CD4-positive, CD25-positive, alpha-beta regulatory T cell (primary cell): ENCODE measurements at regions not wholly inside any gene's neighbourhood (a gene's known extent, or its start where the extent isn't known, plus 50 kb on each side); places are given as distances from the start of the nearest gene placed in this dataset.

Experiments used
- ATAC-seq, 2 donors: fragments of 150-1000 bp; cut with Tn5 transposase; one replicate each; pipeline ENCODE4 v1.10.0; 2021; ENCODE audit warnings: low read depth in 2 of 2, moderate number of reproducible peaks in 2 of 2, moderate library complexity in 1 of 2
- DNase-seq, 3 donors: peaks; one replicate each; pipeline versions ENCODE4 v3.0.0 to v3.0.0-alpha.2; 2012 to 2022; ENCODE audit warnings: mixed read lengths in 1 of 3
- H3K27ac ChIP-seq: one replicate; pipeline ENCODE4 v1.7.0; 2013; ENCODE audit warnings: mild to moderate bottlenecking, low read length; ENCODE audit not compliant: insufficient read depth, poor library complexity, severe bottlenecking
- H3K27me3 ChIP-seq: one replicate; pipeline ENCODE4 v1.7.0; 2013; ENCODE audit warnings: low read length; ENCODE audit not compliant: control insufficient read depth, insufficient read depth
- H3K36me3 ChIP-seq: one replicate; pipeline ENCODE4 v1.7.0; 2013; ENCODE audit warnings: mild to moderate bottlenecking, low read length, moderate library complexity; ENCODE audit not compliant: control insufficient read depth, insufficient read depth
- H3K4me1 ChIP-seq: 2 replicates; pipeline ENCODE4 v1.7.0; 2013; ENCODE audit warnings: mild to moderate bottlenecking, low read length; ENCODE audit not compliant: insufficient read depth, control insufficient read depth, poor library complexity, severe bottlenecking
- H3K4me3 ChIP-seq: one replicate; pipeline ENCODE4 v1.7.0; 2013; ENCODE audit warnings: low read depth, mild to moderate bottlenecking, low read length, moderate library complexity
- H3K9me3 ChIP-seq, 2 experiments: 1 replicate in 1 of 2; 2 replicates in 1 of 2; pipeline ENCODE4 v1.7.0; 2013; ENCODE audit warnings: low read length in 2 of 2, mild to moderate bottlenecking in 1 of 2, moderate library complexity in 1 of 2; ENCODE audit not compliant: control insufficient read depth in 2 of 2
- H3K27ac Mint-ChIP-seq, 3 donors: one replicate each; pipeline ENCODE4 v1.8.0; 2020 to 2022; ENCODE audit warnings: mild to moderate bottlenecking in 3 of 3, mixed read lengths in 3 of 3, moderate library complexity in 2 of 3
- H3K27me3 Mint-ChIP-seq: one replicate; pipeline ENCODE4 v1.8.0; 2022; ENCODE audit warnings: mild to moderate bottlenecking, mixed read lengths
- H3K36me3 Mint-ChIP-seq: one replicate; pipeline ENCODE4 v1.8.0; 2020; ENCODE audit warnings: mixed read lengths
- H3K4me1 Mint-ChIP-seq, 4 donors: one replicate each; pipeline ENCODE4 v1.8.0; 2020 to 2022; ENCODE audit warnings: mixed read lengths in 4 of 4, mild to moderate bottlenecking in 1 of 4
- H3K4me3 Mint-ChIP-seq, 4 donors: one replicate each; pipeline ENCODE4 v1.8.0; 2020 to 2022; ENCODE audit warnings: mild to moderate bottlenecking in 4 of 4, mixed read lengths in 4 of 4, moderate library complexity in 3 of 4
- H3K9me3 Mint-ChIP-seq, 7 donors: one replicate each; pipeline ENCODE4 v1.8.0; 2020 to 2022; ENCODE audit warnings: mixed read lengths in 7 of 7, mild to moderate bottlenecking in 3 of 7, moderate library complexity in 2 of 7

GRCh38 chr2:235319095-235319494, 174.7 kb upstream of the AGAP1 start:
- no peaks in the 10 kb centered on the region for H3K27me3 Mint-ChIP-seq
- H3K36me3 Mint-ChIP-seq = no peaks in the 10 kb centered on the region
- Histone ChIP-seq H3K4me3 (no peak overlapping the region), H3K27ac (no peak overlapping the region), H3K27me3 (no peaks in the 10 kb centered on the region), H3K9me3 (no peaks in the 10 kb centered on the region), H3K4me1 (no peaks in the 10 kb centered on the region), H3K36me3 (no peaks in the 10 kb centered on the region)
- H3K4me1 Mint-ChIP-seq = no peaks in the 10 kb centered on the region
- H3K4me3 Mint-ChIP-seq = no peak overlapping the region
- no peak overlapping the region for H3K27ac Mint-ChIP-seq
- DNase-seq (no peak), ATAC-seq (no peak)
- peaks cover 0 to 6% (median 0%) of the 10 kb centered on the region in 7 donors for H3K9me3 Mint-ChIP-seq

DNA sequence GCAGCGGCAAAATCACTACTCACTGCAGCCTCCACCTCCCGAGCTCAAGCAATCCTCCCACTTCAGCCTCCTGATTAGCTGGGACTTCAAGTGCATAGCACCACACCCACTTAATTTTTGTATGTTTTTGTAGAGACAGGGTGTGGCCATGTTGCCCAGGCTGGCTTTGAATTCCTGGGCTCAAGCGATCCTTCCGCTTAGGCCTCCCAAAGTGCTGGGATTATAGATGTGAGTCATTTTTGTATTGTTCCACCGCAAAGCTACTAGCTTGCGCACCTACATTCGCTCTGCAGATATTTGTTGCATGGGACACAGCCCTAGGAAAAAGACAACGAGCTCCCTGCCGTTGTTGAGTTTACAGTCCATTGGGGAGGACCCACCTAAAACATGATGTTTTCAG, 173.5 kb upstream of the AGAP1 start:
- Mint-ChIP-seq H3K27ac (no peak overlapping the region), H3K9me3 (peaks cover 0 to 3% (median 0%) of the 10 kb centered on the region in 7 donors), H3K4me3 (no peak overlapping the region), H3K4me1 (no peaks in the 10 kb centered on the region), H3K36me3 (no peaks in the 10 kb centered on the region), H3K27me3 (no peaks in the 10 kb centered on the region)
- Histone ChIP-seq H3K27me3 (no peaks in the 10 kb centered on the region), H3K4me3 (no peak overlapping the region), H3K9me3 (no peaks in the 10 kb centered on the region), H3K4me1 (no peaks in the 10 kb centered on the region), H3K36me3 (no peaks in the 10 kb centered on the region), H3K27ac (no peak overlapping the region)
- DNase-seq = no peak
- no peak for ATAC-seq

DNA sequence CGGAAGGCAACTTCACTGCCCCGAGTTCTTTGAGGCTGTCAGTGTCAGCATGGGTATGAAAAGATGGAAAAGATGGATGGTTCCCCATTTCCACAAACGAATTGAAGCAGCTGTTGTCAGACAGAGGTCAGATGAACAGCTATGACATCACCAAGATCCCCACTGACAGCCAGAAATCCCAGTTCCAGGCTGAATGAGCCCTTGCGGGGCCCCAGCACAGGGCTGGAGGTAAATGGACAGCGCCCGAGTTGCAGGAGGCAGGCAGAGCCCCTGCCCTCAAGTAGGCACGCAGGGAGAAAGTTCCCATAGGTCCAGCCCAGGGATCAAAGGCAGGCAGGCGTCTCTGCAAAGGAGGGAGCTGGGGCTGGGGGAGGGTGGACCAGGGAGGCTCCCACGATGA, 169.5 kb upstream of the AGAP1 start:
- DNase-seq (no peak), ATAC-seq (no peak)
- Mint-ChIP-seq H3K9me3 (peaks cover 0 to 3% (median 0%) of the 10 kb centered on the region in 7 donors), H3K36me3 (no peaks in the 10 kb centered on the region), H3K27me3 (no peaks in the 10 kb centered on the region), H3K4me3 (no peak overlapping the region), H3K4me1 (no peaks in the 10 kb centered on the region), H3K27ac (no peak overlapping the region)
- Histone ChIP-seq H3K4me1 (no peaks in the 10 kb centered on the region), H3K9me3 (no peaks in the 10 kb centered on the region), H3K27ac (no peak overlapping the region), H3K27me3 (no peaks in the 10 kb centered on the region), H3K36me3 (no peaks in the 10 kb centered on the region), H3K4me3 (no peak overlapping the region)

- no peak overlapping the region for H3K27ac ChIP-seq
- H3K4me1 ChIP-seq = no peaks in the 10 kb centered on the region
- H3K4me3 ChIP-seq = no peak overlapping the region
- no peaks in the 10 kb centered on the region for H3K27me3 Mint-ChIP-seq
- peaks cover 0 to 3% (median 0%) of the 10 kb centered on the region in 7 donors for H3K9me3 Mint-ChIP-seq
- no peak overlapping the region for H3K27ac Mint-ChIP-seq
- no peak for DNase-seq
- no peak overlapping the region for H3K4me3 Mint-ChIP-seq
- no peaks in the 10 kb centered on the region for H3K36me3 ChIP-seq
- ATAC-seq = no peak
- H3K36me3 Mint-ChIP-seq = no peaks in the 10 kb centered on the region
- H3K9me3 ChIP-seq = no peaks in the 10 kb centered on the region
- H3K27me3 ChIP-seq = no peaks in the 10 kb centered on the region
- no peaks in the 10 kb centered on the region for H3K4me1 Mint-ChIP-seq
Observed at GRCh38 chr2:235325151-235325550, 168.7 kb upstream of the AGAP1 start.

DNA sequence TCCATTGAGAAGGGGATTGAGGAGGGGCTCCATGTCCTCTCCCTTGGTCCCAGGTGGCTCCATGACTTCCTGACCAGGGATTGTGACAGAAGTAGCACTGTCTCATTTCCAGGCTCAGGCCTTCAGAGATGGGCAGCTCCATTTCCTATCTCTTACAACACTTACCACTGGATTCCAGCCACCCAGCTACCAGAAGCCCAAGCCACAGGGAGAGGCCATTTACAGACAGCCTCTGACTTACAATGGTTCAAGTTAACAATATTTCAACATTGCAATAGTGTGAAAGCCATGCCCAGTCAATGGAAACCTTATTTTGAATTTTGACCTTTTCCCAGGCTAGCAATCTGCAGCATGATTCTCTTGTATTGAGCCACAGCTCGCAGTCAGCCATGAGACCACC, 164.9 kb upstream of the AGAP1 start:
- Histone ChIP-seq H3K4me1 (no peaks in the 10 kb centered on the region), H3K36me3 (no peaks in the 10 kb centered on the region), H3K27me3 (no peaks in the 10 kb centered on the region), H3K9me3 (no peaks in the 10 kb centered on the region), H3K27ac (no peak overlapping the region), H3K4me3 (no peak overlapping the region)
- DNase-seq (no peak), ATAC-seq (no peak)
- no peaks in the 10 kb centered on the region for H3K27me3 Mint-ChIP-seq
- H3K27ac Mint-ChIP-seq = no peak overlapping the region
- peaks cover 0 to 6% (median 0%) of the 10 kb centered on the region in 7 donors for H3K9me3 Mint-ChIP-seq
- no peaks in the 10 kb centered on the region for H3K36me3 Mint-ChIP-seq
- no peaks in the 10 kb centered on the region for H3K4me1 Mint-ChIP-seq
- no peak overlapping the region for H3K4me3 Mint-ChIP-seq

DNA sequence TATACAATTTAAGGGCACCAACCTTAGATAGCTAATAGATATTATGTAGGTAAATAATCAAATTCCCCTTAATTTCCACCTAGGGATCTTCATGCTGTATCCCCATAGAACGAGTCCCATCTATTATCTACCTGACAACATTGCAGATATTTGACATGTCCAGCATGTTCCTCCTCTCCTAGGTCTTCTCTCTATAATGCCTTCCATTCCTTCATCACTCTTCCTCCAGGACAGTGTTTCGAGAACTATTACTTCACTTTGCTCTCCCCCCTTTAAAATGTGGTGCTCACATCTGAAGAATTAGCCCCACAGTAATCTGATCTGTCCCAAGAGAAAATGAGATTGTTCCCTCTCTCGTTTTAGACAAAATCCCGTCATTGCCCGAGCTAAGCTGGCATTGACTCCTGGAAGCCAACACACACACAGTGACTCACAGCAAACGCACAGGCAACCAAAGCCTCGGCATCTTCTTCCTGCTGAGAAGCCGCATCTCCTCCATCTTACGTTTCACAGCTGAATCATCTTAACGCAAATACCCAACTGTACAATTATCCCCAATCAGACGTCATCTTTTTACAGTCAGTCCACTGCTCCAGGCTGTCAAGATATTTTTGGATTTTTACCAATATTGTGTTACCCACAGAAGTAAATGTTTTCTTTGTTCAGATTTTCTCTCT, 162.9 kb upstream of the AGAP1 start:
- no peak overlapping the region for H3K27ac Mint-ChIP-seq
- Histone ChIP-seq H3K4me1 (no peaks in the 10 kb centered on the region), H3K36me3 (no peaks in the 10 kb centered on the region), H3K4me3 (no peak overlapping the region), H3K27me3 (no peaks in the 10 kb centered on the region), H3K27ac (no peak overlapping the region), H3K9me3 (no peaks in the 10 kb centered on the region)
- H3K4me3 Mint-ChIP-seq = no peak overlapping the region
- ATAC-seq (no peak), DNase-seq (no peak)
- peaks cover 0 to 6% (median 0%) of the 10 kb centered on the region in 7 donors for H3K9me3 Mint-ChIP-seq
- no peaks in the 10 kb centered on the region for H3K4me1 Mint-ChIP-seq
- H3K36me3 Mint-ChIP-seq = no peaks in the 10 kb centered on the region
- no peaks in the 10 kb centered on the region for H3K27me3 Mint-ChIP-seq

DNA sequence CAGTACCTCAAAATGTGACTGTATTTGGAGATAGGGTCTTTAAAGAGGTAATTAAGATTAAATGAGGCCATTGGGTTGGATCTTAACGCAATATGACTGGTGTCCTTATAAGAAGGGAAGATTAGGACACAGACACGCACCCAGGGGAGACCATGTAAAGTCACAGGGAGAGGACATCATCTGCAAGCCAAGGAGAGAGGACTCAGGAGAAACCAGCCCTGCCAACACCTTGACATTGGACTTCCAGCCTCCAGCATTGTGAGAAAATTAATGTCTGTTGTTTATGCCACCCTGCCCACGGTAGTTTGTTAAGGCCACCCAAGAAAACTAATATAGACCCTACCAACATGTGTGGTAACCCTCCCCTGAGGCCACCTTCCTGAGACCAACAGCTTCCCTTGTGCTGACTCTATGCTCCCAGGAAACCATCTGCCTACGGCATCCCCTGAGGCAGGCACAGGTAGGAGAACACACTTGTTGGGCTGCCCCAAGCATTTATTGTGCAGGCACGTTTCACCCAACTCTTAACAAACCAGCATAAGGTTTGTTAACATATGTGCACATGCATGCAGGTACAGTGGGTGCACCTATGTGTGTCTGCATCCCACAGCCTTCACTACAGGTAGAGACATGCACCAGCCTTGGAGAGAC, 161.5 kb upstream of the AGAP1 start:
- Histone ChIP-seq H3K27me3 (no peaks in the 10 kb centered on the region), H3K4me3 (no peak overlapping the region), H3K9me3 (no peaks in the 10 kb centered on the region), H3K27ac (no peak overlapping the region), H3K4me1 (no peaks in the 10 kb centered on the region), H3K36me3 (no peaks in the 10 kb centered on the region)
- DNase-seq (no peak), ATAC-seq (no peak)
- Mint-ChIP-seq H3K27me3 (peaks cover 7% of the 10 kb centered on the region), H3K4me3 (no peak overlapping the region), H3K9me3 (peaks cover 0 to 7% (median 0%) of the 10 kb centered on the region in 7 donors), H3K4me1 (no peaks in the 10 kb centered on the region), H3K27ac (no peak overlapping the region), H3K36me3 (no peaks in the 10 kb centered on the region)

GRCh38 chr2:235333076-235333475, 160.8 kb upstream of the AGAP1 start:
- Histone ChIP-seq H3K4me1 (no peaks in the 10 kb centered on the region), H3K4me3 (no peak overlapping the region), H3K9me3 (no peaks in the 10 kb centered on the region), H3K27ac (no peak overlapping the region), H3K27me3 (no peaks in the 10 kb centered on the region), H3K36me3 (no peaks in the 10 kb centered on the region)
- Mint-ChIP-seq H3K9me3 (peaks cover 0 to 10% (median 1%) of the 10 kb centered on the region in 7 donors), H3K4me3 (no peak overlapping the region), H3K4me1 (no peaks in the 10 kb centered on the region), H3K36me3 (no peaks in the 10 kb centered on the region), H3K27me3 (peaks cover 10% of the 10 kb centered on the region), H3K27ac (no peak overlapping the region)
- DNase-seq = no peak
- no peak for ATAC-seq
